Daoy (cell line): ENCODE measurements at regions not wholly inside any gene's neighbourhood (a gene's known extent, or its start where the extent isn't known, plus 50 kb on each side); places are given as distances from the start of the nearest gene placed in this dataset.
"Not testable (repeated sequence)": the region's sequence is repeated elsewhere in the genome, so short reads cannot be mapped to it uniquely, and the experiment has no call there.

Source experiments
- DNase-seq: peaks from one replicate; pipeline ENCODE4 v3.0.0-alpha.2; 2015; ENCODE audit warnings: low read depth

DNA sequence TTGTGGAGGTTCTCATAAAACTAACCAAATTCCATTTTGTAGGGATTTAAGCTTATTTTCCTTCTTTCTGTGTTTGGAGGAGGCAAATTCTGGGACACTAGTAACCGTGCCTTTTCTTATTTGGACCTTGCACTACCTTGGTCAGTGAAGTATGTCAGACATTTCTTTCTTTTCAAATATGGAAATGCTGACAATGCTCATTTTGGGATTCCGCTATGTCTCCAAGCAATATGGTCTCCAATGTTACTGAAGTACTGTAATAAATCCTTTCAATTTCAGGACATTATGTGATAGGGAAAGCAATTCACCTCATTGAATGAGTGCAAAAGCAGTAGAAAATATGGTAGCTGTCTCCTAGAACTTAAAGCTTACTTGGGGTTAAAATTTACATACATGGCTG lies 372.3 kb downstream of the HLX start:
- DNase-seq: no peak

DNA sequence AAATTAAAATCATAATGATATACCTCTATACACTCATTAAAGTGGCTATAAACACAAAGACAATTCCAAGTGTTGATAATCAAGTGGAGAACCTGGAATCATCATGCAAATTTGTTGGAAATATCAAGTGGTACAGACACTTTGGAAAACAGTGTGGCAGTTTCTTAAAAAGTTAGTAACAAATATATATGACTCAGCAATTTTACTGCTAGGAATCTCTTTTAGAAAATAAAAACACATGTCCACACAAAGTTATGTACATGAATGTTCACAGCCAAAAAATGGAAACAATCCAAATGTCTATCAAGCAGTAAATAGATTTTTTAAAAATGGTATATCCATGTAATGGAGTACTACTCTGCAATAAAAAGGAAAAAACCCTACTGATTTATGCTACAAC lies 375.6 kb downstream of the HLX start:
- no peak for DNase-seq

DNA sequence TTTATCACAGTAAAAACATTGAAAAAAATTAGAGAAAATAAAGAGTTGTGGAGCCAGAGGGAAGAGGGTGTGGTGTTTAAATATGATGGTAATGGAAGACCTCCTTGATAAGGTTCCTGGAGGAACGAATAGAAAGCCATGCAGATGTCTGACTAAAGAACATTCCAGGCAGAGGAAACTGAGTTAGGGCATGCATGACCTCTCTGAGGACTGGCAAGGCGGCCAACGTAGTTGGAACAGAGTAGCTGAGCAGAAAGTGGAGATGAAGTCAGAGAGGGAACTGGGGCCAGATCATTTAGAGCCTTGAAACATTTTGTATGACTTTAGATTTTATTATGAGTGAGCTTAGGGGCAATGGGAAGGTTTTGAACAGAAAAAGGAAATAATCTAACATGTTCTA lies 377.5 kb downstream of the HLX start:
- DNase-seq: no peak

DNA sequence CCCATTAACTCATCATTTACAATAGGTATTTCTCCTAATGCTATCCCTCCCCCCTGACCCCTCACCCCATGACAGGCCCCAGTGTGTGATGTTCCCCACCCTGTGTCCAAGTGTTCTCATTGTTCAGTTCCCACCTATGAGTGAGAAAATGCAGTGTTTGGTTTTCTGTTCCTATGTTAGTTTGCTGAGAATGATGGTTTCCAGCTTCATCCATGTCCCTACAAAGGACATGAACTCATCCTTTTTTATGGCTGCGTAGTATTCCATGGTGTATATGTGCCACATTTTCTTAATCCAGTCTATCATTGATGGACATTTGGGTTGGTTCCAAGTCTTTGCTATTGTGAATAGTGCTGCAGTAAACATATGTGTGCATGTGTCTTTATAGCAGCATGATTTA lies 378.3 kb downstream of the HLX start:
- not testable (repeated sequence) for DNase-seq

DNA sequence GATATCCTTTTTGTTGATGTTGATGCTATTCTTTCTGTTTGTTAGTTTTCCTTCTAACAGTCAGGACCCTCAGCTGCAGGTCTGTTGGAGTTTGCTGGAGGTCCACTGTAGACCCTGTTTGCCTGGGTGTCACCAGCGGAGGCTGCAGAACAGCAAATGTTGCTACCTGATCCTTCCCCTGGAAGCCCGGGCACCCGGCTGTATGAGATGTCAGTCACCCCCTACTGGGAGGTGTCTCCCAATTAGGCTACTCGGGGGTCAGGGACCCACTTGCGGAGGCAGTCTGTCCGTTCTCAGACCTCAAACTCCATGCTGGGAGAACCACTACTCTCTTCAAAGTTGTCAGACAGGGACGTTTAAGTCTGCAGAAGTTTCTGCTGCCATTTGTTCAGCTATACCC lies 383.4 kb downstream of the HLX start:
- not testable (repeated sequence) for DNase-seq

DNA sequence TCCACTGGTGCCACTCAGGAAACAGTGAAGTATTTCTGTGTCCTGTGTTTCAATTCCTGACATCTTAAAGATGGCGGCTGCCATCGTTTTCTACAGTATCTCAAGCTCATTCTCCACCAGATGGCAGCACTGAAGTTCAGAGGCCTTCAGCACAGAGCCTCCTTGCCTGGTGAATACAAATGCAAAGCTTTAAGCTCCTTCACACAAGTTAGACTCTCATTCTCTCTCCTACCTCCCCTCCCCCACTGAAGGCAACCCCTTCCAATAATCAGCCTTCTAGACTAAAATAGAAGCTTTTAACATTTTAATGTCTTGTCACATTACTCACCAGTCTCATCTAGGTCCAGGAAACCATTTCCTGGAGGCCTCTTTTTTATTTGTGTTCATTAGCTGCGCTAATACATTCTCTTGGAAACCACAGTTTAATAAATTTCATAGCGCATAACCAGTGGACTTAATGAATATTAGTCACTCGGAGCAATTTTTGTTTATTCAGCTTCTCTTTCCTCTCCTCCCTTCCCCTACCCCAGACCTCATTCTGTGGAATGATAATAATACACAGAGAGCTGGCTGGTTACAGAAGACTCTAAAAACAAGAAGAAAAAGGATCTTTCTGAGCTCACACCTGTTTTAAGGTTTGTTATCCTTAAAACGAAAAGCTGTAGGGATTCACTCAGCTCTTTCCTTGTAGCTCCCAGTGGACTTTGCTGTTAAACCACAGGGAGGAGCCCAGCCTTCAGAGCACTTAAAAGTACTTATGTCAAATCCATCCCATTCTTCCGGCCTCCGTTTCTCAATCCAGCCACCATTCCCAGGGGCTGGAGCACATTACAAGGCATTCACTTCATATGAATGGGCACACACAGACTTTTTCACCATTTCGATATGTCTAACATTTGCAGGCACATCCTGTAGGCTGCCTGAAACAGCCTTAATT lies 384.9 kb downstream of the HLX start:
- peak; percentile 85 for DNase-seq

DNA sequence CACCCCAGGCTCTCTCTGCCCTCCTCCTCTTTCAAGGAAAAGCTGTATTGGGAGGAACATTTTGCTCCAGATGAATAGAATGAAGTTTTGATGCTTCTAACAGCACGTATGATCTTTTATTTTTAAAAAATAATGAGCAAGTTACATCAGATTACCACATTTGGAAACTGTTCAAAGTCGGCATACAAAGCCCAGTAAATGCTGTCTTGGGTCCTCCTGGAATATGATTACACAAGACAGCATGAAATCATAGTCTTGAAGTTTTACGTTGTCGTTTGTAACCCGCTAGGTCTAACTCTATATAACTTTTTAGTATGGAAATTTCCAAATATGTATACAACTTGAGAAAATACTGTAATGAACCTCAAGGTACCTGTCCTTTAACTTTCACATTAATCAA lies 385.6 kb downstream of the HLX start:
- no peak for DNase-seq

DNA sequence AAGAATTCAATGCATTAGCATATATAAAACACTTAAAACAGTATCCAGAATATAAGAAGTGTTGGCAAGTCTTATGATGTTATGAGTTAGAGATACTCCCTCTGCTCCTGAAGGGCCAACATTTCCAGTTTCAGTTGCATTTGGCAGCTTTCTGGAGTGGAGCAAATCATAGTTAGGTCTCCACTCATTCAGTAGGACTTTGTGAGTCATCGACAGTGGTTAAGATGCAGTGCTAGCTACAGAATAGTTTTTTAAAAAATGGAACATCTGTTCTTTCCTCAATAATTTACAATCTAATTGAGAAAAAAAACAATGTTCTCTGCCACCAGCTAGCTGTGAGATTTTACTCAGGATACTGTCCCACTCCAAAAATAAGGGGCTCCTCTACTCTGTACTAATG lies 389.1 kb downstream of the HLX start:
- DNase-seq: peak; percentile 67

DNA sequence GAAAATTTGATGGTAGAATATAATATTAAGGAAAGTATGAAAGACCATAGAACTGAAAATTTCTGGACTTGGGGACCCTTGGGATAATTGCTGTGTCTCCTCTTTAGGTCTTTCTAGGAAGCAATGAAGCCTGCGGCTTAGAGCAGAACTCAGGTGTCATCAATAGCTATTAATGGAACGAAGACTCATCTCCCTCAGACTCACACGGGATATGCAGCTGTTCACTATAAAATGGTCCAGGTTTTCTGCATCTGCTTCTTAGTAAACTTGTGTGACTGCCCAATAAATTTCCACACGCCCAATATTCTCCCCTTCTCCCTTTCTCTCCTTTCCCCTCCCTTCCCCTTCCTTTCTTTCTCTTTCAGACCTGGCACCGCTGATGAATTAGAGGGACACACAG lies 392.5 kb downstream of the HLX start:
- no peak for DNase-seq

DNA sequence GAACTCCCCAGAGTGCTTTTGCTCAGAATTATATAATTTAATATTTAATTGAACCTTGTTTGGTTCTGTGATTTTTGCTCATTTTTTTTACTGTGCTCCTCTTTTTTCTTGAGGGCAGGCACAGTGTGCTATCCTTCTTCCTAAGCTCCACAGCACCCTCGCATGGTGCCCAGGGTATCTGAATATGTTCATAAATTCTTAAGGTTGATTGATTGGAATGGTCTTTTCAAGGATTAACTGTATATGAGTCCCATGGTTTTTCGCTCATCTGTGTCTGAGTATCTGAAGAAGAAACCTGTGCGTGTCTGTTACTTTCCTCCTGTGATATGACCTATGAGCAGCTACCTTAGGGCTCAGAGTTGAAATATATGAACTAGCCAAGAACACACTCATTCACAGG lies 393.7 kb downstream of the HLX start:
- no peak for DNase-seq

DNA sequence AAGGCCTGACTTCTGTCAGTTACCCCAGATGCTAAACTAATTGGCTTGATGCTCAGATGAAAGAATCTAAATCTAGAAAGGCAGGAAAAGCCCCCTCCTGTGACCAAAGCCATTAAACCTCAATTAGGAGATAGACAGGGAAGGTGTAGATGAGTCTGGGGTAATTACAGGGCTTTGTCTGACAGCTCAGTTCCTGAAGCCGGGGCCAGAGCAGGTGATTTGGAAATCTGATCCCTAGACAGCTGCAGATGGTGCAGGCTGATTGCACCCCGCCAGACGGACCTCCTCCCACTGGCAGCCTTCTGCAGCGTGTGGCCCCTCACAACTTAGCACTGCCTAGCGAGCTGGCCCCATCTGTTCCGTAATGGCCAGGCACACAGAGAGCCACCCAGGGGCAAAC lies 395.1 kb downstream of the HLX start:
- DNase-seq: no peak

DNA sequence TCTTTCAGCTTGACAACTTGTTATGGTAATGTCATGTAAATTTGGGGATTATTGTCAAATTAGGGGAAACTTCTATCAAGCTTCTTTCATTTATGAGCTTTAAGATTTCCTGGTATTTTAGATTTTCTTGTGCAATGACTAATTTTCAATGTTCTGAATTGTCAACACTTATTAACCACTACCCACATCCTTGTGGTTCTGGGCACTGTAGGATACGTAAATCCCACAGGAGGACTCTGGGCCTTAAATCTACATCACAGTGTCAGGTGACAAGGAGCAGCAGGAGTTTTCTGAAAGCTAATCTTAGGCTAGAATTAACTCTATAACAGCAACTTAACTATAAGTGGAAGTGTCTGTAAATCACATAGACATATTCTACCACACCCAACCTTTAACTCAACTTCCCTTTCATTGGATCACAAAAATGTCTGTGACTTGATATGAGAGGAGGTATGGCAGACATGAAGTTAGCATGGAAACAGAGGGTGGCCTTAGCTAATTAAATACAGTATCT lies 397.7 kb downstream of the HLX start:
- DNase-seq: peak; percentile 20

DNA sequence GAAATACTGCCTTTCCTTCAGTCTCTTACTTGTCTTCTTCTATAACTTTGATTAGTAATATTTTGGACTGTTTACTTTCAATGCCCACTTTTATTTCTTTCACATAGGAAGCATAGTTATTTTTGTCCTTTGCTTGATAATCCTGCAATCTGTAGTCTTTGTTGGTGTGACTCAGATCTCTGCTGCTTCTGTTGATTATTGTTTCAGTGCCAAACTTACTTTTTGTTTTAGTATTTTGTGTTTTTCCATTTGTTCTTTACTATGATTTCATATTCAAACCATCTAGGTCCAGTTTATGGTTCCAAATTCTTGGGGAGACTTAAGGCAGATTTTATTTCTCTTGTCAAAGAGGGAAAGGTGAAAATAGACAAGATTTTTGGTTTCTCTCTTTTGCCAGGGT lies 399.9 kb downstream of the HLX start:
- no peak for DNase-seq

DNA sequence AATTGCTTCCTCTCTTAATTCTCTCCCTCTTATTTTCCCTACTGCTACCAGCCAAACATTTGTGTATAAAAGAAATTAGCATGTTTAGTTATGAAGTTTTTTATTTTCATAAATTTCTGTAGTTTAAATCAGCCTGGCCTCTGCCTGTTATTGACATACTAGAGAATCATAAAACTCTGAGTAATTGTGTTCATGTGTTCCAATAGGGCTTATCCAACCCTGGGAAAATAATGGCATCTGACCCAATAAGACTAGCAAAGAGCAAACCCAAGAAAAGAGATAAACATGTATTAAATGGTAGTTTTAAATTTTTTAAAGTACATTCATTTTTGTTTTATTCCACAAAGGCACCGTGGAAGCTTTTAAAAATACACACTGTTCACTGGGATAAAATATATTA lies 404.3 kb downstream of the HLX start:
- DNase-seq: no peak

DNA sequence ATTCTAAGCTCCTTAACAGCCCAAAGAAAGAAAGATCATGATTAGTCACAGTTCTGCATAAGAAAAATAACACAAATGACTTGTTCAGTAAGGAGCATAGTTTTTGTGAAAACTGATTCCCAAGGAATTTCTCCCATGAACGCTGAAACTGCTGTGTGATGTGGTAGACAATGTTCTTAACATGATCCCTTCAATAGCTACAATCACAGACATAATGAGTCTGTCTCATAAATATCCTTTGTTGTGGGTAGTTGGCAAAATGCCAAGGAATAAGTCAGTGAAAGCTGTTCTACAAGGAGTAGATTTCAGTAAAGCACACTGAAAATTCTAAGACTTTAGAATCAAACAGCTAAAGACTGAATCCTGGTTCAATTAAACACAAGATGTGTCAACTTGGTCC lies 404.8 kb downstream of the HLX start:
- peak; percentile 75 for DNase-seq

DNA sequence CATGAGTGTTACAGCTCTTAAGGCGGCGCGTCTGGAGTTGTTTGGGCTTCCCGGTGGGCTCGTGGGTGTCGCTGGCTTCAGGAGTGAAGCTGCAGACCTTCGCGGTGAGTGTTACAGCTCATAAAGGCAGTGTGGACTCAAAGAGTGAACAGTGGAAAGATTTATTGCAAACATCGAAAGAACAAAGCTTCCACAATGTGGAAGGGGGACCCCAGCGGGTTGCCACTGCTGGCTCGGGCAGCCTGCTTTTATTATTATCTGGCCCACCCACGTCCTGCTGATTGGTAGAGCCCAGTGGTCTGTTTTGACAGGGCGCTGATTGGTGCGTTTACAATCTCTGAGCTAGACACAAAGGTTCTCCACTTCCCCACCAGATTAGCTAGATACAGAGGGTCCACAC lies 405.7 kb downstream of the HLX start:
- not testable (repeated sequence) for DNase-seq

DNA sequence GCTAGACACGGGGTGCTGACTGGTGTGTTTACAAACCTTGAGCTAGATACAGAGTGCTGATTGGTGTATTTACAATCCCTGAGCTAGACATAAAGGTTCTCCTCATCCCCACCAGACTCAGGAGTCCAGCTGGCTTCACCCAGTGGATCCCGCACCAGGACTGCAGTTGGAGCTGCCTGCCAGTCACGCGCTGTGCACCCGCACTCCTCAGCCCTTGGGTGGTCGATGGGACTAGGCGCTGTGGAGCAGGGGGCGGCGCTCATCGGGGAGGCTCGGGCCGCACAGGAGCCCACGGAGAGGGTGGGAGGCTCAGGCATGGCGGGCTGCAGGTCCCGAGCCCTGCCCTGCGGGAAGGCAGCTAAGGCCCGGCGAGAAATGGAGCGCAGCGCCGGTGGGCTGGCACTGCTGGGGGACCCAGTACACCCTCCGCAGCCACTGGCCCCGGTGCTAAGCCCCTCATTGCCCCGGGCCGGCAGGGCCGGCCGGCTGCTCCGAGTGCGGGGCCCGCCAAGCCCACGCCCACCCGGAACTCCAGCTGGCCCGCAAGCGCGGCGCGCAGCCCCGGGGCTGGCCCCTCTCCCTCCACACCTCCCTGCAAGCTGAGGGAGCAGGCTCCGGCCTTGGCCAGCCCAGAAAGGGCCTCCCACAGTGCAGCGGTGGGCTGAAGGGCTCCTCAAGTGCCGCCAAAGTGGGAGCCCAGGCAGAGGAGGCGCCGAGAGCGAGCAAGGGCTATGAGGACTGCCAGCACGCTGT lies 406.4 kb downstream of the HLX start:
- DNase-seq: not testable (repeated sequence)

DNA sequence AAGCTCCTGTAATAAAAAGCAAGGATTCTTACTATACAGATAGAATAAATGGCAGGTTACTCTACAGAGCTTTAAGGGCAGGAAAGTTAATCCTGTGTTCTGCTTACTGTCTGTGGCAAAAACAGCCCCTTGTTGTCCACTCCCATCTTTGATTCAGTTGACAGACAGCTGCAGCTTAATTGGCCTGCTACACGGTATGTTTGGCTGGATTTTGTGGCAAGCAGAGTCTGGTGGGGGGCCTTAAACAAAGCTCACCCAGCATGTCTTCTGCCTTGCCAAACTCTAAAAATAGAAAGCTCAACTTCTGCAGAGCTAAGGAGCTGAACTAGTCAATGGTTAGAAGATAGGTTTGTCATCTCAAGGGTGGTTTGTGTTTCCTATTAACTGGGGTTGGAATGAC lies 407.2 kb downstream of the HLX start:
- no peak for DNase-seq

DNA sequence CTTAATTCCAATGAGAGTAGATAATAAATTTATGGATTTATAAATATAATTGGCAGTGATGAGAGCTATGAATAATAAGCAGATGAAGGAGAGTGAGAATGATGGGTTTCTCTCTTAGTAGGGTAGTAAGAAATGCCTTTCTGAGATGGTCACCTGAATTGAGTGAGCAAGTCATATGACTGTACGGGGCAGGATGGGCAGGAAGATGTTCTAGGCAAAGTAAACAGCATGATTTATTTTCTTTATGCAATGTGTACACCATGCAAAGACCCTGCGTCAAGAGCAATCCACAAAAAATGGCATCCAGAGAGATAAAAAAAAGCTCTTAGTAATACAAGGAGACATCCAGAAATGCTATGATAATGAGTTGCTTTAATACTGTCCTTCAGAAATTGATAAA lies 409.9 kb downstream of the HLX start:
- no peak for DNase-seq

DNA sequence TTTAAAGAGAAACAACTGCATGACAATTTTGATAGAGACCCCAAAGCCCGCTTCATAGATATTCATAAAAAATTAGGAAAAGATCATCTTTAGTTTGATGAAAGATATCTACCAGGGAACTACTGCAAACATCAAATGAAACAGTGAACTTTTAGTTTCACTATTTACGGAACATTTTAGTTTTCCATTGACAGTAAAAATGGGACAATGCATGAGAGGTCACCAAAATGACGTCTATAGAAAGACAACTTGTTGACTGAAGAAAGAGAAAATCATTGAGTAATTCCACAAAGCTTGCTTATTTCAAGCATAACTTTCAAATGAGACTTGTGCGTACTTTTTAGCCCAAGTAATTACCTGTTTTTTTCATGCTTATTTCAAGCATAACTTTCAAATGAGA lies 411.4 kb downstream of the HLX start:
- no peak for DNase-seq

DNA sequence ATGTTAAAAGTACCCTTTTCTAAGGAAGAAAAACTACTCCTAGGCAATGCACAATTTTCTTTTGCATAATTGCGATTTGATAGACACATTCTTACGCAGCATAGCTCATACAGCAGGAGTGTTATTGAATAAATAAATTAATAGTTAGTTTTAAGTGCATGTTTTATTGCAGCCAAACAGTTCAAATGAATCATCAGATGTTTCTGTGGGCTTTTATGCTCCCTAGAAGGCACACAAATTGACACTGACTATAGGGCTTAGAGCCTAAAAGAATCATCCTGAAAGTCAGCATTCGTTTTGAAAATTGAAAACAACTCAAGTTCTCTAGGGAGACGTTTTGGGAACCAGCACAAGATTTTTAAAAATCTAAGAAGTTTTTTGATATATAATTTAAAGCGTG lies 411.9 kb downstream of the HLX start:
- DNase-seq: no peak

DNA sequence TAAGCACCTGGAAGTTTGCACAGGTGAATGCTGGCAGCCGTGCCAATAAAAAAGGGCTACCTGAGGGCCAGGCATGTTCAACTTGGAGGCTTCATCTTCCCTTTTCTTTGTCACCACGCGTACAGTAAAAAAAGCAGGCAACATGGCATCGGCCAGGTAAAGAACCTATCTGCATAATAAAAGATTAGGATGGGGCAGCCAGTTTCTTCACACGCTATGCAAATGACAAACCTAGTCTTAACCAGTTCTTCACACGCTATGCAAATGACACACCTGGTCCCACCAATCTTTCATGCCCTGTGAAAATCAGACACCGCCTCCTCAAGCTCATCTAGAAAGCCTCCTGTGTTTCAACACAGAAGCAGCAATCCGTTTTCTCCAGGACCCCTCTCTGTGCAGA lies 413.4 kb downstream of the HLX start:
- DNase-seq: no peak

DNA sequence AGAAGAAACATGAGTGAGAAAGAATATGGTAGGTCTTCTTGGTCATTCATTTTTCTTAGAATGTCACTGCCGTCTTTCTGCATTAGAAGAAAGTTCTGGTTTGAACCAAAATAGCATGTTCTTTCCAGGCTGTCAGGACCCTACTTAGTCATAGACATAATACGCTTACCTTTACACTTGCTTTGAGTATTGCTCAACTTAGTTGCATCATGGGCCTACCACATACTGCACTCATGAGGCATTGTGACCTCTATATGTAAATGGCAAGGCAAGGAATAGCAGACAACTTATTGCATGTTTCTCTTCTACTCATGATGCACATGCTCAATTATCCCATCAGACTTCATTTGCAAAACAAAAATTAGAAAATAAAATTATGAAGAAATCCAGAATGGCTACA lies 415.0 kb downstream of the HLX start:
- DNase-seq: no peak
